Kidney epithelial cell (primary cell): ENCODE measurements at regions not wholly inside any gene's neighbourhood (a gene's known extent, or its start where the extent isn't known, plus 50 kb on each side); places are given as distances from the start of the nearest gene placed in this dataset.
"Not testable (repeated sequence)": the region's sequence is repeated elsewhere in the genome, so short reads cannot be mapped to it uniquely, and the experiment has no call there.

ENCODE experiments used
- DNase-seq: peaks from one replicate; pipeline ENCODE4 v3.0.0-alpha.2; 2010; ENCODE audit warnings: low read depth
- H3K27me3 ChIP-seq: 2 replicates; pipeline ENCODE4 v1.6.0; 2011; ENCODE audit warnings: low read length; ENCODE audit not compliant: control insufficient read depth, insufficient read depth
- H3K36me3 ChIP-seq: 2 replicates; pipeline ENCODE4 v1.5.1; 2011; ENCODE audit warnings: low read length; ENCODE audit not compliant: control insufficient read depth, insufficient read depth
- H3K4me3 ChIP-seq: 2 replicates; pipeline ENCODE4 v1.5.1; 2011; ENCODE audit warnings: low read depth, mild to moderate bottlenecking, control low read depth, low read length
- CTCF ChIP-seq: IDR thresholded peaks from 2 replicates; pipeline ENCODE4 v1.5.1; 2011; ENCODE audit warnings: mild to moderate bottlenecking, moderate library complexity, low read length, control low read depth, inconsistent platforms; ENCODE audit not compliant: insufficient read depth, poor library complexity, severe bottlenecking

GRCh38 chr4:148540622-148541326 lies 98.6 kb upstream of the NR3C2 start:
- no peak for DNase-seq
- H3K27me3 ChIP-seq, result no peaks in the 10 kb centered on the region
- H3K4me3 ChIP-seq, result no peak overlapping the region
- H3K36me3 ChIP-seq, result no peaks in the 10 kb centered on the region
- TF ChIP-seq CTCF, result no peak

- DNase-seq, result no peak
- H3K27me3 ChIP-seq, result no peaks in the 10 kb centered on the region
- TF ChIP-seq CTCF, result no peak
- no peaks in the 10 kb centered on the region for H3K36me3 ChIP-seq
- H3K4me3 ChIP-seq, result no peak overlapping the region
These were observed 97.2 kb upstream of the NR3C2 start for GRCh38 chr4:148539387-148539786.

- H3K4me3 ChIP-seq, H3K27me3 ChIP-seq, DNase-seq, H3K36me3 ChIP-seq: not testable (repeated sequence)
These were observed 91.6 kb upstream of the NR3C2 start for GRCh38 chr4:148533851-148534250.

GRCh38 chr4:148530114-148530513 lies 87.9 kb upstream of the NR3C2 start:
- Histone ChIP-seq H3K27me3 (no peaks in the 10 kb centered on the region), H3K4me3 (no peak overlapping the region), H3K36me3 (no peaks in the 10 kb centered on the region)
- TF ChIP-seq CTCF, result no peak
- DNase-seq, result peak; percentile 21

GRCh38 chr4:148527571-148527970 lies 85.4 kb upstream of the NR3C2 start:
- H3K4me3 ChIP-seq, result no peak overlapping the region
- no peak for TF ChIP-seq CTCF

GRCh38 chr4:148522995-148523394 lies 80.8 kb upstream of the NR3C2 start:
- Histone ChIP-seq H3K36me3 (no peaks in the 10 kb centered on the region), H3K27me3 (no peaks in the 10 kb centered on the region), H3K4me3 (no peak overlapping the region)
- DNase-seq, result no peak
- TF ChIP-seq CTCF, result no peak

More at GRCh38 chr4:148527571-148527970, 85.4 kb upstream of the NR3C2 start:
- H3K36me3 ChIP-seq, result no peaks in the 10 kb centered on the region
- DNase-seq, result no peak
- no peaks in the 10 kb centered on the region for H3K27me3 ChIP-seq
